H1 (cell line): ENCODE measurements at regions not wholly inside any gene's neighbourhood (a gene's known extent, or its start where the extent isn't known, plus 50 kb on each side); places are given as distances from the start of the nearest gene placed in this dataset.

Source experiments
- CTCF ChIA-PET: fragments of 300-600 bp; sonication (Branson Sonifier 250); formaldehyde crosslinking; loops from one replicate; lab custom pipeline; 2021; ENCODE audit not compliant: partially characterized antibody; lab: Charles Lee
- POLR2A ChIA-PET: fragments of 300-600 bp; sonication (Branson Sonifier 250); formaldehyde crosslinking; loops from one replicate; lab custom pipeline; 2021; ENCODE audit warnings: inconsistent platforms; ENCODE audit not compliant: partially characterized antibody; lab: Charles Lee
- DNase-seq, 2 experiments: peaks; one replicate each; pipeline versions ENCODE4 v3.0.0 to v3.0.0-alpha.2; 2010 to 2022; ENCODE audit warnings: low spot score in 2 of 2, low read depth in 1 of 2, mixed read lengths in 1 of 2
- FAIRE-seq: peaks from 2 replicates; lab custom pipeline; 2011; peaks lifted over from hg19 to GRCh38; lab: Jason Lieb, UNC
- H2AFZ ChIP-seq: 2 replicates; pipeline ENCODE4 v1.8.1; 2012; ENCODE audit warnings: low read length, inconsistent platforms
- H2AK5ac ChIP-seq: 2 replicates; pipeline ENCODE4 v1.6.1; 2013; ENCODE audit warnings: low read depth, low read length
- H2BK120ac ChIP-seq: replicated peaks from 2 replicates; pipeline ENCODE3; 2013; ENCODE audit warnings: low read depth, low read length, inconsistent platforms
- H2BK12ac ChIP-seq: 2 replicates; pipeline ENCODE4 v1.6.1; 2013; ENCODE audit warnings: low read depth, low read length
- H2BK15ac ChIP-seq: 2 replicates; pipeline ENCODE4 v1.6.1; 2013; ENCODE audit warnings: low read length
- H2BK20ac ChIP-seq: 2 replicates; pipeline ENCODE4 v1.6.1; 2013; ENCODE audit warnings: low read length
- H2BK5ac ChIP-seq: 2 replicates; pipeline ENCODE4 v1.6.1; 2013; ENCODE audit warnings: low read depth, low read length
- H3K14ac ChIP-seq: 2 replicates; pipeline ENCODE4 v1.6.1; 2013; ENCODE audit warnings: inconsistent platforms; ENCODE audit not compliant: insufficient read length
- H3K18ac ChIP-seq: 2 replicates; pipeline ENCODE4 v1.6.1; 2013; ENCODE audit warnings: low read length; ENCODE audit errors: extremely low read depth
- H3K23ac ChIP-seq: 2 replicates; pipeline ENCODE4 v1.6.1; 2013; ENCODE audit warnings: inconsistent platforms; ENCODE audit not compliant: insufficient read length
- H3K23me2 ChIP-seq: 2 replicates; pipeline ENCODE4 v1.6.1; 2013; ENCODE audit warnings: low read depth, low read length
- H3K27ac ChIP-seq: 2 replicates; pipeline ENCODE4 v1.6.1; 2011; ENCODE audit warnings: low read depth, low read length, inconsistent platforms
- H3K27me3 ChIP-seq, 4 experiments: replicated peaks in 1 of 4; 1 replicate in 1 of 4; 2 replicates in 3 of 4; pipeline versions ENCODE4 v1.6.1 to v1.8.1; 2011 to 2013; ENCODE audit warnings: low read length in 3 of 4, mild to moderate bottlenecking in 3 of 4, inconsistent platforms in 2 of 4, mixed read lengths in 2 of 4, moderate library complexity in 1 of 4; ENCODE audit not compliant: control insufficient read depth in 3 of 4, insufficient read depth in 3 of 4; ENCODE audit errors: extremely low read depth in 1 of 4
- H3K36me3 ChIP-seq, 4 experiments: 2 replicates each; pipeline versions ENCODE4 v1.6.1 to v1.8.1; 2011 to 2013; ENCODE audit warnings: mild to moderate bottlenecking in 4 of 4, low read length in 3 of 4, moderate library complexity in 2 of 4, control low read depth in 1 of 4, inconsistent platforms in 1 of 4; ENCODE audit not compliant: insufficient read depth in 4 of 4, control insufficient read depth in 2 of 4
- H3K4ac ChIP-seq: replicated peaks from 2 replicates; pipeline ENCODE3; 2013; ENCODE audit warnings: low read length, low read depth, mixed read lengths, inconsistent platforms; ENCODE audit not compliant: insufficient read length
- H3K4me1 ChIP-seq, 4 experiments: replicated peaks in 1 of 4; 1 replicate in 1 of 4; 2 replicates in 3 of 4; pipeline versions ENCODE4 v1.6.1 to v1.8.1; 2011 to 2013; ENCODE audit warnings: low read length in 3 of 4, inconsistent platforms in 2 of 4, mixed read lengths in 1 of 4; ENCODE audit not compliant: insufficient read depth in 4 of 4, control insufficient read depth in 3 of 4
- H3K4me2 ChIP-seq, 2 experiments: 2 replicates each; pipeline versions ENCODE4 v1.6.1 to v1.8.1; 2011 to 2013; ENCODE audit warnings: low read depth in 2 of 2, low read length in 2 of 2, control low read depth in 1 of 2, inconsistent platforms in 1 of 2, mild to moderate bottlenecking in 1 of 2; ENCODE audit not compliant: insufficient read depth in 1 of 2
- H3K4me3 ChIP-seq, 4 experiments: fragments of 200-600, 300-600 bp in 1 of 4; sonication (generic), shearing (Covaris generic), sonication (Bioruptor Twin) in 1 of 4; 2 replicates each; pipeline versions ENCODE4 v1.5.1 to v1.8.1; 2011 to 2016; ENCODE audit warnings: low read length in 4 of 4, low read depth in 3 of 4, control low read depth in 2 of 4, inconsistent platforms in 2 of 4, mild to moderate bottlenecking in 2 of 4, mixed read lengths in 1 of 4, moderate library complexity in 1 of 4; ENCODE audit not compliant: insufficient read depth in 2 of 4; ENCODE audit errors: extremely low read depth in 1 of 4
- H3K56ac ChIP-seq: replicated peaks from 2 replicates; pipeline ENCODE3; 2013; ENCODE audit warnings: low read depth, mild to moderate bottlenecking, mixed read lengths, low read length, inconsistent platforms; ENCODE audit not compliant: insufficient read length
- H3K79me1 ChIP-seq: 2 replicates; pipeline ENCODE4 v1.6.1; 2013; ENCODE audit warnings: low read depth, low read length, control low read depth
- H3K79me2 ChIP-seq, 2 experiments: 2 replicates each; pipeline versions ENCODE4 v1.6.1 to v1.8.1; 2012 to 2013; ENCODE audit warnings: low read length in 2 of 2, mild to moderate bottlenecking in 2 of 2, inconsistent platforms in 1 of 2; ENCODE audit not compliant: insufficient read depth in 2 of 2, control insufficient read depth in 1 of 2
- H3K9ac ChIP-seq, 4 experiments: replicated peaks in 1 of 4; 1 replicate in 1 of 4; 2 replicates in 3 of 4; pipeline versions ENCODE4 v1.6.1 to v1.8.1; 2011 to 2013; ENCODE audit warnings: low read depth in 3 of 4, low read length in 3 of 4, control low read depth in 2 of 4, mild to moderate bottlenecking in 2 of 4, moderate library complexity in 2 of 4, inconsistent platforms in 1 of 4; ENCODE audit errors: extremely low read depth in 1 of 4
- H3K9me3 ChIP-seq, 2 experiments: 2 replicates each; pipeline versions ENCODE4 v1.6.1 to v1.8.1; 2012 to 2013; ENCODE audit warnings: mild to moderate bottlenecking in 2 of 2, moderate library complexity in 2 of 2, control low read depth in 1 of 2, inconsistent platforms in 1 of 2, low read depth in 1 of 2, low read length in 1 of 2, mixed read lengths in 1 of 2; ENCODE audit not compliant: insufficient read depth in 2 of 2
- H4K20me1 ChIP-seq, 2 experiments: replicated peaks in 1 of 2; 2 replicates each; pipeline versions ENCODE3 to v1.8.1; 2011 to 2013; ENCODE audit warnings: inconsistent platforms in 2 of 2, low read length in 2 of 2, mild to moderate bottlenecking in 1 of 2; ENCODE audit not compliant: insufficient read depth in 2 of 2, control insufficient read depth in 1 of 2
- H4K5ac ChIP-seq: 2 replicates; pipeline ENCODE4 v1.6.1; 2013; ENCODE audit warnings: low read length, low read depth, mixed read lengths, inconsistent platforms; ENCODE audit not compliant: insufficient read length
- H4K8ac ChIP-seq: 2 replicates; pipeline ENCODE4 v1.8.0; 2013; ENCODE audit warnings: mild to moderate bottlenecking, moderate library complexity, low read length, inconsistent platforms; ENCODE audit not compliant: insufficient read depth; ENCODE audit errors: extremely low read depth
- H4K91ac ChIP-seq: replicated peaks from 2 replicates; pipeline ENCODE3; 2013; ENCODE audit warnings: low read length, mixed read lengths, inconsistent platforms; ENCODE audit not compliant: insufficient read length
- CEBPB ChIP-seq: IDR thresholded peaks from 2 replicates; pipeline ENCODE4 v1.6.1; 2012; ENCODE audit warnings: low read depth, low read length
- EP300 ChIP-seq, 2 experiments: IDR thresholded peaks; 1 replicate in 1 of 2; 2 replicates in 1 of 2; pipeline ENCODE4 v1.6.1; 2011 to 2012; ENCODE audit warnings: low read depth in 2 of 2, low read length in 2 of 2, mild to moderate bottlenecking in 2 of 2, borderline replicate concordance in 1 of 2, inconsistent platforms in 1 of 2, moderate library complexity in 1 of 2
- GABPA ChIP-seq: IDR thresholded peaks from 2 replicates; pipeline ENCODE4 v1.6.1; 2011; ENCODE audit warnings: mild to moderate bottlenecking, low read length, moderate library complexity, borderline replicate concordance; ENCODE audit not compliant: insufficient read depth
- HDAC6 ChIP-seq: IDR thresholded peaks from one replicate; pipeline ENCODE4 v1.7.1; 2012; ENCODE audit warnings: low read depth, mild to moderate bottlenecking, inconsistent platforms, low read length, moderate library complexity
- KDM4A ChIP-seq: IDR thresholded peaks from one replicate; pipeline ENCODE4 v1.7.1; 2012; ENCODE audit warnings: low read depth, mild to moderate bottlenecking, moderate library complexity, low read length, inconsistent platforms; ENCODE audit not compliant: severe bottlenecking
- NRF1 ChIP-seq: IDR thresholded peaks from 2 replicates; pipeline ENCODE4 v1.6.1; 2011; ENCODE audit warnings: mild to moderate bottlenecking, low read depth, low read length, improper control_type of control experiment
- RFX5 ChIP-seq: IDR thresholded peaks from 2 replicates; pipeline ENCODE4 v1.6.1; 2011; ENCODE audit warnings: low read depth, low read length, improper control_type of control experiment, borderline replicate concordance
- SAP30 ChIP-seq: fragments of 300-600 bp; sonication (generic); IDR thresholded peaks from 2 replicates; pipeline ENCODE4 v1.7.1; 2012; ENCODE audit warnings: low read length, moderate library complexity, mild to moderate bottlenecking, inconsistent platforms; ENCODE audit not compliant: insufficient read depth, insufficient replicate concordance
- TAF7 ChIP-seq: optimal IDR thresholded peaks from 2 replicates; pipeline ENCODE3; 2011; ENCODE audit warnings: low read depth, mild to moderate bottlenecking, inconsistent platforms, low read length, moderate library complexity, borderline replicate concordance
- TEAD4 ChIP-seq: IDR thresholded peaks from 2 replicates; pipeline ENCODE4 v1.6.1; 2012; ENCODE audit warnings: low read depth, low read length, inconsistent platforms, mixed read lengths
- YY1 ChIP-seq: IDR thresholded peaks from 2 replicates; pipeline ENCODE4 v1.6.1; 2011; ENCODE audit warnings: low read depth, mild to moderate bottlenecking, low read length
- WGBS, 2 experiments: shearing (Covaris generic) in 1 of 2; methylation state at CpG; one replicate each; pipeline versions ENCODE4 v1.1.6 to v1.1.7; 2013 to 2015; ENCODE audit warnings: low lambda C conversion rate in 2 of 2, mixed read lengths in 2 of 2, inconsistent platforms in 1 of 2, low coverage in 1 of 2, missing lambda C conversion rate in 1 of 2; ENCODE audit not compliant: insufficient replicate concordance in 2 of 2, insufficient coverage in 1 of 2, insufficient read length in 1 of 2; ENCODE audit errors: extremely low coverage in 1 of 2, missing lambda C conversion rate in 1 of 2; 5-methylcytosine and 5-hydroxymethylcytosine counted together
- TF ChIP-seq, protein P1 (sequence below): IDR thresholded peaks from 2 replicates; pipeline ENCODE4 v1.6.1; 2012; ENCODE audit warnings: inconsistent platforms

DNA sequence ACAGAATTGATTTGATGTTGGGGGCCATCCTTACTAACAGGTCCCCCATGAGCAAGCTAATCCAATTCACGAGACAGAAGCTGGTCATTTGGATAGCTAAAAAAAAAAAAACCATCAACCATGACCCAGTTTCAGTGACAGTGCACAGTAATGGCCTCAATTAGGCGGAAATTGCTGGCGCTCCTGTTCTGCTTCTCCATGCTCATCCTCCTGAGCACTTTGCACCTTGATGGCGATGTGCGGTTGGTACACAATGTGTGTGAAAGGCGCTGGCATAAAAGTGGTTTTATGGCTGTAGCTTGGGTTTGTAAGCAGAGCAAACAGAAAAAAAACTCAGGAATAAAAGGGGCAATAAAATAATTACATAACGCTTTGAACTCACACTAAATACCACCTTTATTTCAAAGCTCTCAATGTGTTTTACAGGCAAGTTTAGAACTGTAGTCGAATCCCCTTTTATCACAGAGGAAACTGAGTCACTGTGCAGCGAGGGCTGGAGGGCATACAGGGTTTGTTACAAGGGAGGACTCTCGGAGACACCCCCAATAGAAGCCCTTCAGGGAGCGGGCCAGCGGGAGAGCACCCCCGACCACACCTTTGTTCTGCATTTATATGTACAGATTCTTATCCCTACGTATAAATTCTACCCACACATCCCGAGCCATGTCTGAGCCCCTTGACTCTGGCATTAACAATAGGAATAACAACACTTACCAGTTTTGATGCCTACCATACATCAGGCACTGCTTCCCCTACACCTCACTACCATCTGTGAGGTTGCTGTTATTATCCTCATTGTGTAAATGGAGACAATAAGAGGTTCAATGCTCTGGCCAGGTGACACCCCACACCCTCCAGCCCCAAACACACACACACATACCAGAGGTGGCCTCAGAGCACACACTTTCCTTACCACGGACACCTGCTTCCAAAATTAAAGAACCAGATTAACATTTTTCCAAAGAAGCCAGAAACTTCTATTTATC is 213.5 kb upstream of the IRF2BP2 start:
- Histone ChIP-seq H2AFZ (no peak overlapping the region), H3K23me2 (no peaks in the 10 kb centered on the region), H2BK5ac (no peak overlapping the region), H4K8ac (no peak overlapping the region), H3K23ac (no peak overlapping the region), H2BK15ac (no peak overlapping the region), H3K36me3 (no peaks in the 10 kb centered on the region), H3K4me3 (no peak overlapping the region), H3K4ac (no peak overlapping the region), H3K4me1 (no peaks in the 10 kb centered on the region), H4K20me1 (no peaks in the 10 kb centered on the region), H2BK12ac (no peak overlapping the region), H2BK20ac (no peak overlapping the region), H4K5ac (no peak overlapping the region), H3K79me1 (no peaks in the 10 kb centered on the region), H3K9me3 (no peaks in the 10 kb centered on the region), H2BK120ac (no peak overlapping the region), H2AK5ac (no peak overlapping the region), H4K91ac (no peak overlapping the region), H3K27me3 (no peaks in the 10 kb centered on the region), H3K9ac (no peak overlapping the region), H3K56ac (no peak overlapping the region), H3K4me2 (no peak overlapping the region), H3K14ac (no peak overlapping the region), H3K79me2 (no peaks in the 10 kb centered on the region), H3K18ac (no peak overlapping the region), H3K27ac (no peak overlapping the region)
- no peak for DNase-seq
- WGBS, 2 experiments = 92% methylated on average over 16 of the region's 16 CpGs; no CpG with 5 or more reads in 1 of the 2 experiments
- ChIA-PET POLR2A (no interaction called here), CTCF (interaction anchor here (0.6 to 1.0 kb wide), 3 partner anchors 35 to 454 kb away, joined by 3 to 6 read pairs (median 4); no protein-coding TSS in a partner anchor)
- FAIRE-seq = no peak
- TF ChIP-seq CEBPB (no peak), SAP30 (no peak), TAF7 (no peak), TEAD4 (no peak), HDAC6 (no peak), NRF1 (no peak), RFX5 (no peak), YY1 (no peak), EP300 (IDR thresholded peaks at IDR 0.05; ENCODE audit: borderline replicate concordance in 1 of 2, low read depth in 2 of 2, low read length in 2 of 2) (no peak), GABPA (no peak), KDM4A (no peak)
- TF ChIP-seq, protein P1, sequence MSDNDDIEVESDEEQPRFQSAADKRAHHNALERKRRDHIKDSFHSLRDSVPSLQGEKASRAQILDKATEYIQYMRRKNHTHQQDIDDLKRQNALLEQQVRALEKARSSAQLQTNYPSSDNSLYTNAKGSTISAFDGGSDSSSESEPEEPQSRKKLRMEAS = no peak
